Osteoblast (primary cell): ENCODE measurements at regions not wholly inside any gene's neighbourhood (a gene's known extent, or its start where the extent isn't known, plus 50 kb on each side); places are given as distances from the start of the nearest gene placed in this dataset.
A peak's percentile ranks its signal among the peaks of the same experiment; 100 is the strongest.
"Not testable (repeated sequence)": the region's sequence is repeated elsewhere in the genome, so short reads cannot be mapped to it uniquely, and the experiment has no call there.

Experiments used
- DNase-seq: peaks from one replicate; pipeline ENCODE4 v3.0.0; 2011; ENCODE audit warnings: low spot score, mixed read lengths; ENCODE audit not compliant: insufficient read length; ENCODE audit errors: missing footprints
- H2AFZ ChIP-seq: 2 replicates; pipeline ENCODE4 v1.6.0; 2011; ENCODE audit warnings: mild to moderate bottlenecking, low read length
- H3K27ac ChIP-seq: 2 replicates; pipeline ENCODE4 v1.5.1; 2011; ENCODE audit warnings: mild to moderate bottlenecking, low read depth, low read length, moderate library complexity
- H3K27me3 ChIP-seq: 2 replicates; pipeline ENCODE4 v1.6.0; 2012; ENCODE audit warnings: mild to moderate bottlenecking, control low read depth, inconsistent platforms, low read length, moderate library complexity; ENCODE audit not compliant: insufficient read depth
- H3K36me3 ChIP-seq: 2 replicates; pipeline ENCODE4 v1.5.1; 2011; ENCODE audit warnings: mild to moderate bottlenecking, low read length, control low read depth, moderate library complexity; ENCODE audit not compliant: insufficient read depth
- H3K4me1 ChIP-seq: 2 replicates; pipeline ENCODE4 v1.5.1; 2011; ENCODE audit warnings: mild to moderate bottlenecking, low read length, control low read depth, moderate library complexity; ENCODE audit not compliant: insufficient read depth
- H3K4me2 ChIP-seq: 2 replicates; pipeline ENCODE4 v1.6.0; 2011; ENCODE audit warnings: mild to moderate bottlenecking, low read length; ENCODE audit not compliant: insufficient read depth
- H3K4me3 ChIP-seq: fragments of 200-600 bp; sonication (generic); 3 replicates; pipeline ENCODE4 v1.5.1; 2012; ENCODE audit warnings: mild to moderate bottlenecking, low read length, inconsistent platforms; ENCODE audit not compliant: insufficient read depth
- H3K79me2 ChIP-seq: 2 replicates; pipeline ENCODE4 v1.6.0; 2012; ENCODE audit warnings: mild to moderate bottlenecking, low read length, control low read depth, inconsistent platforms; ENCODE audit not compliant: insufficient read depth
- H3K9me3 ChIP-seq: 2 replicates; pipeline ENCODE4 v1.5.1; 2011; ENCODE audit warnings: low read depth, low read length, control low read depth
- H4K20me1 ChIP-seq: 2 replicates; pipeline ENCODE4 v1.6.0; 2012; ENCODE audit warnings: mild to moderate bottlenecking, low read length, control low read depth; ENCODE audit not compliant: insufficient read depth
- TF ChIP-seq, protein P1 (sequence below): IDR thresholded peaks from 2 replicates; pipeline ENCODE4 v1.5.1; 2011; ENCODE audit warnings: mild to moderate bottlenecking, low read depth, low read length, moderate library complexity; ENCODE audit errors: extremely low read depth

- no peak overlapping the region for H3K27ac ChIP-seq
- H3K27me3 ChIP-seq: no peaks in the 10 kb centered on the region
- no peaks in the 10 kb centered on the region for H4K20me1 ChIP-seq
- H3K9me3 ChIP-seq: no peaks in the 10 kb centered on the region
- H3K4me3 ChIP-seq: no peak overlapping the region
- TF ChIP-seq, protein P1, sequence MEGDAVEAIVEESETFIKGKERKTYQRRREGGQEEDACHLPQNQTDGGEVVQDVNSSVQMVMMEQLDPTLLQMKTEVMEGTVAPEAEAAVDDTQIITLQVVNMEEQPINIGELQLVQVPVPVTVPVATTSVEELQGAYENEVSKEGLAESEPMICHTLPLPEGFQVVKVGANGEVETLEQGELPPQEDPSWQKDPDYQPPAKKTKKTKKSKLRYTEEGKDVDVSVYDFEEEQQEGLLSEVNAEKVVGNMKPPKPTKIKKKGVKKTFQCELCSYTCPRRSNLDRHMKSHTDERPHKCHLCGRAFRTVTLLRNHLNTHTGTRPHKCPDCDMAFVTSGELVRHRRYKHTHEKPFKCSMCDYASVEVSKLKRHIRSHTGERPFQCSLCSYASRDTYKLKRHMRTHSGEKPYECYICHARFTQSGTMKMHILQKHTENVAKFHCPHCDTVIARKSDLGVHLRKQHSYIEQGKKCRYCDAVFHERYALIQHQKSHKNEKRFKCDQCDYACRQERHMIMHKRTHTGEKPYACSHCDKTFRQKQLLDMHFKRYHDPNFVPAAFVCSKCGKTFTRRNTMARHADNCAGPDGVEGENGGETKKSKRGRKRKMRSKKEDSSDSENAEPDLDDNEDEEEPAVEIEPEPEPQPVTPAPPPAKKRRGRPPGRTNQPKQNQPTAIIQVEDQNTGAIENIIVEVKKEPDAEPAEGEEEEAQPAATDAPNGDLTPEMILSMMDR: no peak
- no peak overlapping the region for H2AFZ ChIP-seq
- no peaks in the 10 kb centered on the region for H3K79me2 ChIP-seq
- H3K4me1 ChIP-seq: no peaks in the 10 kb centered on the region
- DNase-seq: no peak
- no peaks in the 10 kb centered on the region for H3K36me3 ChIP-seq
- no peak overlapping the region for H3K4me2 ChIP-seq
Observed at GRCh38 chr3:110989446-110989845, 82.2 kb upstream of the NECTIN3 start.

DNA sequence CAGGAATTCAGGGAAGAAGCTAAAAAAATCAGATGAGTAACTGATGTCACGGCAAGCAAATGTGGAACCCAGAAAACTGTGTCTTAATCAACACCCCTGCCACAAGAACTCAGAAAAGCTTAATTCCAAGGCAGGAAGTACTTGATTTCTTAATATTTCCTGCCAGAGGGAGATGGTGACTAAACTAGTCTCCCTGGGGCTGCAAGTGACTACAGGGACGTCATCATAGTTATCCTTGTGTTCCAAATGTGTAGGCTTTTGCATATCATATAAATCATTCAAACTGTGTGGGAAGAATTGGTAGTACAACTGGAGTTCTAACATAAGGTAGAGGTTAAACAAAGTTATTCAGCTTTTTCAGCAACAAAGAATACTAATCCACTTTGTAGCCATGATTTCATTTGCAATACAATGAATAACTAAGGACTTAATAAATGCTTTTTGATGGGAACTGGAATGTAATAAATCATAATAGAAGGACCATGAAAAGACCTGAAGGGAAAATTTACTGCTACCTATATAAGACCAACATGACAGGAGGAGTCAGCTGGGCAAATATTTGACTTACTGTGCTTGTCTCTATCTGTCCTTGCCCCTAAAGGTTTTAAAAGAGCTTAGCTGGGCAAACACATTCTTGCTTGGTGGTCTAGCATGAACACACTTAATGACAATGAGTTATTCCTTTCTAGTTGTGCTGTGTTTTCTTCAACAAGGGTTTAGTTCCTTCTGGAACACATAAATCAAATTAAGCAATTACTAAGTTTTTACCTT lies 76.0 kb upstream of the NECTIN3 start:
- no peaks in the 10 kb centered on the region for H3K9me3 ChIP-seq
- no peak overlapping the region for H3K4me2 ChIP-seq
- no peaks in the 10 kb centered on the region for H3K27me3 ChIP-seq
- no peaks in the 10 kb centered on the region for H4K20me1 ChIP-seq
- no peak overlapping the region for H3K27ac ChIP-seq
- H3K4me1 ChIP-seq: no peaks in the 10 kb centered on the region
- H3K79me2 ChIP-seq: no peaks in the 10 kb centered on the region
- H3K36me3 ChIP-seq: no peaks in the 10 kb centered on the region
- TF ChIP-seq, protein P1: no peak
- H3K4me3 ChIP-seq: no peak overlapping the region
- DNase-seq: no peak
- peak overlapping the region; percentile 6 for H2AFZ ChIP-seq

GRCh38 chr3:110998766-110999165 lies 72.8 kb upstream of the NECTIN3 start:
- not testable (repeated sequence) for H3K36me3 ChIP-seq, H3K4me1 ChIP-seq, H3K27ac ChIP-seq, DNase-seq, H3K4me2 ChIP-seq, H3K79me2 ChIP-seq, H4K20me1 ChIP-seq, H3K4me3 ChIP-seq, H2AFZ ChIP-seq, H3K27me3 ChIP-seq, H3K9me3 ChIP-seq

GRCh38 chr3:111006485-111006884 lies 65.1 kb upstream of the NECTIN3 start:
- not testable (repeated sequence) for H3K4me1 ChIP-seq, H3K36me3 ChIP-seq, H3K4me2 ChIP-seq, H3K9me3 ChIP-seq, H3K4me3 ChIP-seq, DNase-seq, H2AFZ ChIP-seq, H4K20me1 ChIP-seq, H3K27me3 ChIP-seq, H3K27ac ChIP-seq, H3K79me2 ChIP-seq

DNA sequence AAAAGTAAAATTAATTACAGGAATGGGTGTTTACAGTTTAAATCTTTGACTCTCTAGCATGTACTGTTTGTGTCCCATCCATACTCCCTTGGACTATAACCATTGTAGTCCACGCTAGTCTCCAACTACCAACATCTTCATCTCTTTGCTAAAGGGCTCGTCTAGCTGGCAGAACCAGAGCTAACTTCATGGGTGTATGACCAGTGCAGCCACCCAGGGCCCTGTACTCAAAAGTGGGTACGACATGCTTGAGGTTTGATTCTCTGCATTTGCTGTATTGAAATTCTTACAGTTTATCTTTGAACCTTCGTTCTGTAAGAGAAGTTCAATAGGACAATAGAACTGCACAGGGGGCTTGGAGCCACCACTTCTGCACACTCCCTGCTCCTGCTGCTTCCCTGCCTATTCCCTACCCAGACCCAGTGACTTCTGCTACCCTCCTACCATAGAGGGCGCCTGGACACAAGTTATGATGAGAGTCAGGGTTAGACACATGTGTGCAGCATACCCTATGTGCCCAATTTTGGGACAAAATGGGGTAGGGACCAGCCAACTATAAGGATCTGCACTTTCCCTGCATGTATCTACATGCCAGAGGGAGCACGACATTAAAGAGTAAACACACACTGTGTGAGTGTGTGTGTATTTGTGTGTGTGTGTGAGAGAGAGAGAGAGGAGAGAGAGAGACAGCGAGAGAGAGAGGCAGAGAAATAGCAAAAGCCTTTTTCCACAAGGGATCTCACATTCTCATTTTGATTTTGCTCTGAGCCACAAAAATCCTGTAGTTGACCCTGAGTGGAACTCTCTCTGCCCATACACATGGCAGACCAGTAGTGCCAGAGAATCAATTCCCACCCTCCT lies 59.0 kb upstream of the NECTIN3 start:
- H3K36me3 ChIP-seq: no peaks in the 10 kb centered on the region
- H3K4me3 ChIP-seq: no peak overlapping the region
- no peaks in the 10 kb centered on the region for H4K20me1 ChIP-seq
- no peaks in the 10 kb centered on the region for H3K9me3 ChIP-seq
- DNase-seq: peak; percentile 72
- no peaks in the 10 kb centered on the region for H3K79me2 ChIP-seq
- H3K27ac ChIP-seq: no peak overlapping the region
- no peaks in the 10 kb centered on the region for H3K4me1 ChIP-seq
- TF ChIP-seq, protein P1: peak; percentile 40
- H3K4me2 ChIP-seq: no peak overlapping the region
- H3K27me3 ChIP-seq: no peaks in the 10 kb centered on the region
- no peak overlapping the region for H2AFZ ChIP-seq
